HG03108 (cell line): ENCODE measurements at regions not wholly inside any gene's neighbourhood (a gene's known extent, or its start where the extent isn't known, plus 50 kb on each side); places are given as distances from the start of the nearest gene placed in this dataset.
"Not testable (repeated sequence)": the region's sequence is repeated elsewhere in the genome, so short reads cannot be mapped to it uniquely, and the experiment has no call there.

Experiments used
- ATAC-seq: cut with Tn5 transposase; IDR thresholded peaks from one replicate; pipeline ENCODE4 v1.9.1; 2021; ENCODE audit warnings: moderate library complexity; ENCODE audit not compliant: unreplicated experiment

- ATAC-seq = no peak
Measured at GRCh38 chr6:105744815-105745214, 341.3 kb upstream of the PRDM1 start.

GRCh38 chr6:105740946-105741645, 338.2 kb upstream of the PREP start:
- ATAC-seq = no peak

GRCh38 chr6:105739764-105740163, 336.9 kb upstream of the PREP start:
- ATAC-seq = no peak

- ATAC-seq = no peak
Measured at GRCh38 chr6:105733556-105734162, 330.8 kb upstream of the PREP start.

GRCh38 chr6:105728995-105729394, 326.1 kb upstream of the PREP start:
- ATAC-seq = no peak

GRCh38 chr6:105726902-105727655, 324.2 kb upstream of the PREP start:
- no peak for ATAC-seq

- ATAC-seq = no peak
Measured at GRCh38 chr6:105714846-105715245, 312.0 kb upstream of the PREP start.

- ATAC-seq = no peak
Measured at GRCh38 chr6:105713474-105714118, 310.7 kb upstream of the PREP start.

GRCh38 chr6:105711216-105711615, 308.3 kb upstream of the PREP start:
- ATAC-seq = no peak

GRCh38 chr6:105705608-105706007, 302.7 kb upstream of the PREP start:
- no peak for ATAC-seq

- ATAC-seq = no peak
Measured at GRCh38 chr6:105695461-105695860, 292.6 kb upstream of the PREP start.

GRCh38 chr6:105692613-105693215, 289.8 kb upstream of the PREP start:
- no peak for ATAC-seq

GRCh38 chr6:105691971-105692370, 289.1 kb upstream of the PREP start:
- no peak for ATAC-seq

GRCh38 chr6:105691081-105691480, 288.2 kb upstream of the PREP start:
- ATAC-seq = no peak

GRCh38 chr6:105688573-105688972, 285.7 kb upstream of the PREP start:
- no peak for ATAC-seq

GRCh38 chr6:105686793-105687192, 283.9 kb upstream of the PREP start:
- ATAC-seq = not testable (repeated sequence)

GRCh38 chr6:105681061-105681460, 278.2 kb upstream of the PREP start:
- ATAC-seq = no peak

GRCh38 chr6:105680131-105680530, 277.2 kb upstream of the PREP start:
- no peak for ATAC-seq

- no peak for ATAC-seq
Measured at GRCh38 chr6:105678516-105678915, 275.6 kb upstream of the PREP start.

GRCh38 chr6:105677671-105678475, 275.0 kb upstream of the PREP start:
- no peak for ATAC-seq
